AG08395 (cell line): ENCODE measurements at regions not wholly inside any gene's neighbourhood (a gene's known extent, or its start where the extent isn't known, plus 50 kb on each side); places are given as distances from the start of the nearest gene placed in this dataset.

Source experiments
- DNase-seq: peaks from one replicate; pipeline ENCODE4 v3.0.0; 2012; ENCODE audit warnings: mixed read lengths, low spot score

DNA sequence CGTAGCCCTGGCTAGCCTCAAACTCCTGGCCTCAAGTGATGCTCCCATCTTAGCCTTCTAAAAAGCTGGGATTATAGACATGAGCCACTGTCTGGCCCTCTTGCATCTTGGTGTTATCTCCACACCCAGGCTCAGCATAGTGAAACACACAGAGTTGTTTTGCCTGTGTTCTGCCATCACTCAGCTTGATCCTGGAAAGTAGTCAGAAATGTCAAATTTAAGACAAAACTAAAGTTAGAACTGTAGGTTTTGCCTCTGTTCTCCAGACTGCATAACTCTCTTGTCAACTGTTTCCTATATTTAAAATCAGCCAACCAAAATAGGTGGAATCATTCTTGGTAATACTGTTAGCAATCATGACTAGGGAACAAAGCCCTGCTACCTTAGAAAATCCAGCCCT lies 72.1 kb upstream of the GULP1 start:
- DNase-seq, result no peak

DNA sequence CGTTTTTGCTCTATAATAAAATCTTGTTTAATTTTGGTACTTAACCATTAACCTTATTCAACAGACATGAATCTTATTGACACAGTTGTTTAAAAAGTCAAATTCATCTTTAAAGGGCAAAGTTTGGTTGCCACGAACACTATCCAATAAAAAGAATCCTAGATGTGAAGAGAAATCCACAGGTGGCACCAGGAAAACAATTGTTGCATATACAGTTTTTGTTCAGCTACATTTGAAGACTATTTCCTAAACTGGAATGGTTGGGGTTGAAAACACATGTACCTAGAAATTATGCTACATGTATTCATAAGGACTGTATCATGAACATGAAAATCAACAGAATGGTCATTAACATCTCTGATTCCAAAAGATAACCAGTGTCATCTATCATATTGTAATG lies 71.1 kb upstream of the GULP1 start:
- no peak for DNase-seq

- DNase-seq, result no peak
These were observed 64.0 kb upstream of the GULP1 start for GRCh38 chr2:188227713-188228112.

DNA sequence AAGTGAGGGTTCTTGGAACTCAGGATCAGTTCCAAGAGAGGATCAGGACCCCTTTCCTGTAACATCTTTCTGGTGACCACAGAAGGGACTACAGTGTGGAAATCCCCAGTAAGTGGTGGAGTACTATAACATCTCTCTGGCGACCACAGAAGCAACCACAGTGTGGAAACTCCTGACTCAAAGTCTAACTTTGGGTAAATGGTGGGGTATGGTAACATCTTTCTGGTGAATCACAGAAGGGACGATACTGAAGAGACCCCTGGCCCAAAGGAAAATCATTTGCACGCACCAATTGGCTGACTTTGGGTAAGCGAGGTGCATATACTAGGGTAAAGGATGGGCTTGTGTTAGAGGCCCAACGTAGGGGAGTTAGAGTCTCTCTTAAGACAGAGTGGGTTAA lies 56.3 kb upstream of the GULP1 start:
- no peak for DNase-seq

GRCh38 chr2:188238386-188238785 lies 53.3 kb upstream of the GULP1 start:
- DNase-seq, result no peak
